ENCODE measurements at regions not wholly inside any gene's neighbourhood (a gene's known extent, or its start where the extent isn't known, plus 50 kb on each side); places are given as distances from the start of the nearest gene placed in this dataset.

DNA sequence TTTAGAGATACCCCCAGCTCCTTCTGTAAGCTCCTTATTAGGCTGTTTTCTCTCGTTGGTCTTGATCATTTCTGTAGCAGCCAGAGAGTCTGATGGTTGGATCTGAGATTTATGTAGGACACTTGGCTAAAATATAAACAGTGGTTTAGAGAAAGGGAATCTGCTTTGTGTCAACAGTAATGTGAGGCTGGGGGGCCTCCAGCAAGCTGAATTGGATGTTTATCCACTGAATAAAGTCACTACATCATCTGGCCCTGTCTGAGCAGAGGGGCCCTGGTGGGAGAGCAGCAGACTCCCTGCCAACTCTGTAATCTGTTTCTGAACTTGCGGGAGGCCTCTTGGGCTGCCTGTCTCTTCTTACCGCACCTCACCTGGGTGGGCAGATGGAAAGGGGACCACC lies 328.5 kb upstream of the PLET1 start:
- DNase-seq (ENCODE audit: low spot score): no peak

DNA sequence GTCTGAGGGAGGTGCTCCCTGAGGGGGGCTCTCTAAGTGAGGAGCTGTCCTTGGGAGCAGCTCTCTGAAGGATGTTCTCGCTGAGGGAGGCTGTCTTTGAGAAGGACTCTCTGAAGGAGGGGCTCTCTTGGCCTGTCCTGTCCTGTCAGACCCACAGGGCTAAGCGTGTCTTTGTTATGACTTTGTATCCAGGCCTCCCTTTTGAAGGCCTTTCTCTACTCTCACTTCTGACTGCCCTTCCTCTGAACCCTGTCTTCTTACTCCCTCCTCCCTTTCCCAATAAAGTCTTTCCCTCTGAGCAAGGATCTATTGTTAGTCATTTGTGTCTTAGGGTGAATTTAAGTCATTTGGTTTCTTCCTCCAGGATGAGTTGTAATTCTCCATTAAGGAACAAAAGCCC lies 330.1 kb upstream of the PLET1 start:
- no peak for DNase-seq (ENCODE audit: low spot score)

GRCh38 chr11:112593440-112593839 lies 332.8 kb upstream of the PLET1 start:
- DNase-seq (ENCODE audit: low spot score): no peak

DNA sequence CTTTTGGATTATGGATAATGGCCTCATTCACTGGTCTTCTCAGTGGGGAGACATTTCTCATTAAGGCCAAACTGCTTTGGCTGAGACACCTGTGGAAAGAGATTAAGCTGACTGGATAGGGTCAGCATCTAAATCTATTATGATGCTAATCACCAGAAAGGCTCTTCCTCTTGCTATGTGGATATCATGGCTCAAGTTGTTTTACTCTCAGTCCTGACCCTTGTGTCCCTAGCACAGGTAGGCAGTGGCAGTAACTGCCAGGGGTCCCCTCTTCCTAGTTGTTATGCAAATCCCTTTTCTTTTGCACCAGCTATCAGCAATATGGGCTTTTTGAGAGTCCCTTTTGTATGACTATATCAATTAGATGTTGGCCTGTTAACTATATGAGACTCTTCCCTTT lies 335.7 kb upstream of the PLET1 start:
- DNase-seq (ENCODE audit: low spot score): no peak

GRCh38 chr11:112597286-112597790 lies 336.7 kb upstream of the PLET1 start:
- DNase-seq (ENCODE audit: low spot score): no peak

DNA sequence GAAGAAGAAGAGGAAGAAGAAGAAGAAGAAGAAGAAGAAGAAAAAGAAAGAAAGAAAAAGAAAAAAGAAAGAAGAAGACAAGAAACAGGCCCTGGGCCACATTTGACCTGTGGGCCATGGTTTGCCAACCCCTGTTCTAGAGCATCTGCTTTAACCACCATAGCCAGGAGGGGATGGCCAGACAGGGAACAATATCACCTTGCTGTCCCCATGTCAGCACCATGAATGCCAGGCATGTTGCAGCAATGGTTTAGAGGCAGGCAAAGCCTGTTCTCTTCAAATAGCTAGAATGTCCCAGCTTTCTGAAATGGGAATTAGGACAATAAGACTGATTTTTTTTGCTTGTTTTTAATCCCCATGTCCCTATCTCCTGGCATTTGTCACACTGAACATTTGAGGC lies 338.6 kb upstream of the PLET1 start:
- DNase-seq (ENCODE audit: low spot score): no peak

- DNase-seq (ENCODE audit: low spot score): no peak
Observed at GRCh38 chr11:112599856-112600533, 339.3 kb upstream of the PLET1 start.

DNA sequence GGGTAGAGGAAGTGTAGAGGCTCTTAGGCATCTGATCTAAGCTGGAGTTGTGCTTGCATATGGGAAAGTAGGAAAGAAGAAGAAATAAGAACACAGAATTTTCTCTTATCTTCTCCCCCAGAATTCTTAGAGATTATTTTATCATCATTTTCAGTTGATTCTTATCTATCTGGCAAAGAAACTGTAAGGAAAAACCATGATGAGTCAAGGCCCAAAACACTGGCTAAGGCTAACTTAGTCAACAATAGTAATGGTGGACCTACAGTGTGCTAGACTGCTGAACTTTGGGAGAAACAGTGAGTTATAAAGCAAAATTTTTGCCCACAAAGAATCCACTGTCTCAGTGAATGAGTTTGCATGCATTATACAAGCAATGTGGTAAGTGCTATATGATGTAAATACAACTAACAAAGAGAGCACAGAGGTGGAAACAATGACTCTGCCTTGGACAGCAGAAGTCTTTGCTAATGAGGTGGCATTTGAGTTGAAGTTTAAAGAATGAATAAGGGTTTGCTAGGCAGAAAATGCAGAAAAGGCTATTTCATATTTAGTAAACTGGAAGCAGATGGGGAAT lies 344.5 kb upstream of the PLET1 start:
- DNase-seq (ENCODE audit: low spot score): peak; percentile 82

DNA sequence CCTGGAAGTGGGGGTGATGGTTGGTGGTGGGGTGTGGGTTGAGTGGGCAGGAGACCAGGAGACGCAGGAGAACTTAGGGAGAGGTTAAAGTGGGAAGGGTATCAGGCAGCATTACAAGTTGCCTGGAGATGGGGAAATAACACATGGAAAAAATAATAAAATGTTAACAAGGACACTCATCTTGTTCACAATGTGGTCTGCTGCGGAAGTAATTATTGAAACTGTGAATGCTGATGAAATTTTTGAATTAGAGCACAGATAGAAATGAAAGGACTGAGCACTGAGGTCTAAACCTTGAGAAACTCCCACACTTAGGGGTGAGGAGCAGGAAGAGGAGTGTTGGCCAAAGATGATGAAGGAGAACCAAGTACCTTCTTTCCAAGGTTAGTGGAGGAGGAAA lies 346.0 kb upstream of the PLET1 start:
- no peak for DNase-seq (ENCODE audit: low spot score)

- DNase-seq (ENCODE audit: low spot score): no peak
Observed at GRCh38 chr11:112608509-112608908, 347.8 kb upstream of the PLET1 start.

- DNase-seq (ENCODE audit: low spot score): no peak
Observed at GRCh38 chr11:112610494-112610893, 349.8 kb upstream of the PLET1 start.

- DNase-seq (ENCODE audit: low spot score): no peak
Observed at GRCh38 chr11:112610996-112611750, 350.0 kb upstream of the NCAM1 start.

DNA sequence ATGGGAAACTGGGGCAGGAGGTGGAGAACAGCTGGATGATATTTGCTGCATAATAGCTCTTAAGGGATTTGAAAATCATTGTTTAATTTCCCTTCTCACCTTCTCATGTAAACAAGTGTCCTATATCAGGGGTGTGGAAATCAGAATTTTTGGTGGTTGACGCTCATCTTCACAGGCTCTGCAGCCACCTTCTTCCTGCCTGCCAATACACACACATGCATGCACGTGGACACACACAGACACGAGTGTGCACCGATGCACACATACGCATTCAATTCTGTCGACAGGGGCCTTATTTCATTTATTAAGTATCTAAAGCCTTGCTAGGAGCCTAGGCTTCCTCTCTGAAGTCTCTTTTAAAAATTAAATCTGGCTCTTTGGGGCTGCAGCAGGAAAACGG lies 349.4 kb upstream of the NCAM1 start:
- no peak for DNase-seq (ENCODE audit: low spot score)

DNA sequence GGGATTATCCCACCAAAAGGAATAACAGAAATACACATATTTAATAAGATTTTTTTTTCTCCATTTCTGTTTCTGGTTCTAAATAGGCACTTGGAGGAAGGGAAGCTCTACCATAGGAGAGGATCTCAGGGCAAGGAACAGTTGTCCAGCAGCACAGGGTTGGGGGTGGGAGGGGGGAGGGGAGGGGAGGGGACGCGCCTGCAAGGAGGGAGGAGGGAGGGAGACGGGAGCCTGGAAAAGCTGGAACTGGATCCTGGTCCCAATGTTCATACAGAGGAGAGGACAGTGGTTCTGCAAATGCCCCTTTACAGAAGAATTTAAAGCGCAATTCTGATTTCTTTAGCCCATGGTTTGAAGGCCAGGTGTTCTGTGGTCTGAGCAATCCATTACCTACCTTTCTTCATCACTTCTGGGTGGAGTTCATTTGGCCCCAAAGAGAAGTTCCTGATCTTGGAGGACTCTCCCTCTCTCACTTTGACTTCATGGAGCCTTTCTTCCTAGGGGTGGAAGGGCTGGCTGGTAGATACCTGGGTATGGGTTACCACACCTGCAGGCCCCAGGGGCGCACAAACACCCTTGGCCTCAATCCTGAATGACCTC lies 348.9 kb upstream of the NCAM1 start:
- DNase-seq (ENCODE audit: low spot score): no peak

DNA sequence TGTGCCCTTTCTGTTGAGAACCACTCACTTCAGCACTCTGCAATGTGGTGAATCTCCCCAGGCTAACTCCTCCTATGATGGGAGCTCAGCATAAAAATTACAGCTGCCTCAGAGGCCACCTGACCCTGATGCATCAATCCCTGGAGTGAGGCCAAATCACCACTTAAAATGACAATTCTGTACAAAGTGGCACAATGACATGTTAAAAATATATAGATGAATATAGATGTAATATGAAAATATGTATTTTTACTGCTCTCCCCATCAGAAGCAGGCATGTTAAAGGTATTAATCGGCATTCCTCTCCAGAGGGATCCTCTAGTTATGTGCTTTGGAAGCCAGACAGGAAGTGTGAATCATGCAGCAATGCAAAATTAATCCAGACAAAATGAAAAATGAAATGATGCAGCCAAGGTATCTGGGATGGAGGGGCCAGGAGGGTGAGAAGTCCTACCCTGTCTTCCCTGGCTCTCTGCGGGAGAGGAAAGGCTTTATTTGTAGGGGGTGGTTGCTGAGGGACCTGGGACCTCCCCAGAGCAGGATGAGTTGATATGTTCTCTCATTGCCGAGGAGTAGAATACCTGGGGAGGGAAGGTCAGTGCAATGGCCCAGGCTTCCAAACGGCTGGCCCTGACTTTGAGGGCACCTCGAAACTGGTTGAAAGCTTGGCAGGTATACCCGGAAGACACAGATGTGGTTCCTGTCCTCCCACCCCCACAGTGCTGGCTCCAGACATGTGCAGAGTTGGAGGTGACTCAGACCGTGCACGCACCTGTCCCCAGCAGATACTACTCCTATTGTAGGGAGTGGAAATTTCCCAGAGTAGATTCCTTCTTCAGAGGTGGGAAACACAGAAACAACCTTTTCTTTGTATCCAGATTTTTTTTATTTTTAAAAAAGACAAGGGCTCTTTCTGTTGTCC lies 347.9 kb upstream of the NCAM1 start:
- DNase-seq (ENCODE audit: low spot score): no peak

GRCh38 chr11:112614605-112615004 lies 346.6 kb upstream of the NCAM1 start:
- DNase-seq (ENCODE audit: low spot score): no peak

DNA sequence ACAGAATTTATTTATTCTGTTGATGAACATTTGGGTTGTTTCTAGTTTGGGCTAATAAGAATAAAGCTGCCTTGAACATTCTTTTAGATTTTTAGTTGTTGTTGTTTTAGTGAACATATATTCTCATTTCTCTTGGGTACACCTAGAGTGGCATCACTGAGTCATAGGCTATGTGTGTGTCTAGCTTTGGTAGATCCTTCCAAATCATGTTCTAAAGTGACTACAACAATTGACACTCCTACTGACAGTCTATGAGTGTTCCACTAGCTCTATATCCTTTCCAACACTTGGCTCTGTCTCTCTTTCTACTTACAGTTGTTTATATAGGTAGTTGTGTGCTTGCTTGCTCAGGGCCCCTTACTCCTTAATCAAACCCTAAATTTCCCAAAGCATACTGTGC lies 346.0 kb upstream of the NCAM1 start:
- no peak for DNase-seq (ENCODE audit: low spot score)

DNA sequence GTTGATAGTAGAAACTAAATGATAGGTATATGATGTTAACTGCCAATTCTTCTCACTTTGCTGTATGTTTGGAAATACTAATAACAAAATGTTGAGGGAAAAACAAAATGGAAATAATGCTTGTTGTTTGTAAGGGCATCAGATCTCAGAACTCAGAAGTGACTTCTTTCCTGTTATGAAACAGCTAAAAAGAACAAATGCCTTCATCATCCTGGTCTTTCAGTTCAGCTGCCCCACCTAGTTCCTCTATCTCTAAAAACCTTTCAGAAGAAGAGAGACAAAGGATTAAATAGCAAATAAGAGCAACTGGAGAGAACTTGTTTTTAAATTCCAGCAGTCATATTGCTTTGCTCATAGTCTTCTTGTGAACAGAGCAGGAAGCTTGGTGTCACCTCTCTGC lies 345.3 kb upstream of the NCAM1 start:
- DNase-seq (ENCODE audit: low spot score): no peak

- no peak for DNase-seq (ENCODE audit: low spot score)
Observed at GRCh38 chr11:112616327-112617097, 344.7 kb upstream of the NCAM1 start.

DNA sequence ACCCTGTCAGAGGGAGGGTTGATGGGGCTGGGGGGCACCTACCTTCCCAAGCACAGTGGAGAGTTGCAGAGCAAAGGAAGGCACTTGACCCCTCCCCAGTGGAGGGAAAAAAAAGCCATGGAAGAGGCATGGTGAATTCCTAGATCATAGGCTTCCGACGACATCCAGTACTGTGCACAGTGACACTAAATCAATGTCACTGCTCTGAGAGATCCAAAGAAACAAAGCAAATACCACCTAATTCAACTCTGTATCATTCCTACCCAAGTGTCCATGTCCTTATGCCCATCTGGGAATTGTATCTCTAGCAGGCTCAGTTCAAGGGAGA lies 344.2 kb upstream of the NCAM1 start:
- DNase-seq (ENCODE audit: low spot score): no peak
